Caco-2 (cell line): ENCODE measurements at regions not wholly inside any gene's neighbourhood (a gene's known extent, or its start where the extent isn't known, plus 50 kb on each side); places are given as distances from the start of the nearest gene placed in this dataset.

Experiments
- BruUV-seq: library from RNA; stranded (reverse); fragments of 400-500 nt; replicated peaks from 2 replicates; lab custom pipeline; 2021; lab: Mats Ljungman, UMichigan
- CTCF ChIA-PET: fragments of 300-600 bp; sonication (Branson Sonifier 250); formaldehyde crosslinking; loops from one replicate; lab custom pipeline; 2022; ENCODE audit warnings: antibody characterized with exemption; lab: Charles Lee
- POLR2A ChIA-PET: fragments of 300-600 bp; sonication (Branson Sonifier 250); formaldehyde crosslinking; loops from one replicate; lab custom pipeline; 2022; ENCODE audit warnings: antibody characterized with exemption; lab: Charles Lee
- DNase-seq, 2 experiments: peaks; one replicate each; pipeline versions ENCODE4 v3.0.0 to v3.0.0-alpha.2; 2020 to 2022
- H3K27me3 ChIP-seq: replicated peaks from 2 replicates; pipeline ENCODE4 v1.6.0; 2011; ENCODE audit warnings: low read length; ENCODE audit not compliant: control insufficient read depth, insufficient read depth
- H3K36me3 ChIP-seq: 2 replicates; pipeline ENCODE4 v1.5.1; 2011; ENCODE audit warnings: low read length; ENCODE audit not compliant: control insufficient read depth, insufficient read depth
- H3K4me1 ChIP-seq: fragments of 250-450 bp; sonication (Bioruptor Pico); 2 replicates; pipeline ENCODE4 v1.5.1; 2020; ENCODE audit warnings: mild to moderate bottlenecking
- H3K4me3 ChIP-seq: 2 replicates; pipeline ENCODE4 v1.5.1; 2011; ENCODE audit warnings: low read depth, mild to moderate bottlenecking, control low read depth, low read length
- H3K9me3 ChIP-seq: fragments of 250-450 bp; sonication (Bioruptor Pico); 2 replicates; pipeline ENCODE4 v1.5.1; 2020; ENCODE audit warnings: mild to moderate bottlenecking, moderate library complexity
- H3K27ac Mint-ChIP-seq: one replicate; pipeline ENCODE4 v1.8.0; 2022; ENCODE audit warnings: mixed read lengths; ENCODE audit not compliant: unreplicated experiment
- H3K27me3 Mint-ChIP-seq: one replicate; pipeline ENCODE4 v1.8.0; 2022; ENCODE audit warnings: mixed read lengths; ENCODE audit not compliant: insufficient read depth, unreplicated experiment
- H3K36me3 Mint-ChIP-seq: one replicate; pipeline ENCODE4 v1.8.0; 2022; ENCODE audit warnings: mild to moderate bottlenecking, mixed read lengths; ENCODE audit not compliant: insufficient read depth, unreplicated experiment
- H3K4me1 Mint-ChIP-seq: one replicate; pipeline ENCODE4 v1.8.0; 2022; ENCODE audit warnings: low read depth, mixed read lengths; ENCODE audit not compliant: unreplicated experiment
- H3K4me3 Mint-ChIP-seq: one replicate; pipeline ENCODE4 v1.8.0; 2022; ENCODE audit warnings: mild to moderate bottlenecking, moderate library complexity, mixed read lengths; ENCODE audit not compliant: unreplicated experiment
- H3K9me3 Mint-ChIP-seq: one replicate; pipeline ENCODE4 v1.8.0; 2022; ENCODE audit warnings: mixed read lengths; ENCODE audit not compliant: unreplicated experiment
- intact Hi-C: fragments of 100-400 bp; cut with micrococcal nuclease; formaldehyde crosslinking; loops from one replicate; pipeline ENCODE4 v1.10.0; 2022; ENCODE audit not compliant: unreplicated experiment
- TF ChIP-seq, protein P1 (sequence below), 2 experiments: fragments of 200-600 bp in 1 of 2; IDR thresholded peaks; 1 replicate in 1 of 2; 2 replicates in 1 of 2; pipeline versions ENCODE4 v1.5.1 to v1.8.0; 2011 to 2022; ENCODE audit warnings: antibody characterized with exemption in 1 of 2, control low read depth in 1 of 2, inconsistent platforms in 1 of 2, low read depth in 1 of 2, low read length in 1 of 2, mild to moderate bottlenecking in 1 of 2, moderate library complexity in 1 of 2; ENCODE audit not compliant: insufficient read depth in 1 of 2, severe bottlenecking in 1 of 2, unreplicated experiment in 1 of 2

DNA sequence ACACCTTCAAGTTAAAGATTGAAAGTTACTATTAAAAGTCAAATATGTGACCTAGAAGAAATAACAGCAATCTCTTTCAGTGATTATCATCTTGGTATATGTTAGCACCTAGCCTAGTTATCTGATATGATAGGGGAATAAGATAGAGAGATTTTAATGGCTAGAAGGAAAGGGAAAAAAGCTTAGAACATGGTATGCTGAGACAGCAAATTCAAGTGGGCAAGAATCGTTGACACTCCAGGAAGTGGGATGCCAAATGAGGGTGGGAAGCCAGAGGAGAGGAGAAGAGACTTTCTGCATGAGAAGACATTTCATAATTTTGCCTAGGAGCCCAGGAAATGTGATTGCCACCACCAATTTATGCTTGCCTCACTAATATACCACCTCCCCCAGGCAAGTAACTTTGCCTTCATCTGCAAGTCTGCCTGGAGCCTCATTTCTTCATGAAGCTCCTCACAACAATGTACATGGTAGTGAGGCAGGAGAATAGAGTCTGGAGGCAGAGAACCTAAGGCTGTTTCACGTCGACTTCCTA lies 504.9 kb downstream of the TNS1 start:
- no peaks in the 10 kb centered on the region for H3K9me3 ChIP-seq
- BruUV-seq: no TSS peak
- no peaks in the 10 kb centered on the region for H3K36me3 ChIP-seq
- Mint-ChIP-seq H3K27ac (no peak overlapping the region), H3K36me3 (no peaks in the 10 kb centered on the region), H3K4me3 (no peak overlapping the region), H3K9me3 (no peaks in the 10 kb centered on the region), H3K4me1 (no peaks in the 10 kb centered on the region), H3K27me3 (peaks cover 3% of the 10 kb centered on the region)
- POLR2A ChIA-PET: no interaction called here
- TF ChIP-seq, protein P1, sequence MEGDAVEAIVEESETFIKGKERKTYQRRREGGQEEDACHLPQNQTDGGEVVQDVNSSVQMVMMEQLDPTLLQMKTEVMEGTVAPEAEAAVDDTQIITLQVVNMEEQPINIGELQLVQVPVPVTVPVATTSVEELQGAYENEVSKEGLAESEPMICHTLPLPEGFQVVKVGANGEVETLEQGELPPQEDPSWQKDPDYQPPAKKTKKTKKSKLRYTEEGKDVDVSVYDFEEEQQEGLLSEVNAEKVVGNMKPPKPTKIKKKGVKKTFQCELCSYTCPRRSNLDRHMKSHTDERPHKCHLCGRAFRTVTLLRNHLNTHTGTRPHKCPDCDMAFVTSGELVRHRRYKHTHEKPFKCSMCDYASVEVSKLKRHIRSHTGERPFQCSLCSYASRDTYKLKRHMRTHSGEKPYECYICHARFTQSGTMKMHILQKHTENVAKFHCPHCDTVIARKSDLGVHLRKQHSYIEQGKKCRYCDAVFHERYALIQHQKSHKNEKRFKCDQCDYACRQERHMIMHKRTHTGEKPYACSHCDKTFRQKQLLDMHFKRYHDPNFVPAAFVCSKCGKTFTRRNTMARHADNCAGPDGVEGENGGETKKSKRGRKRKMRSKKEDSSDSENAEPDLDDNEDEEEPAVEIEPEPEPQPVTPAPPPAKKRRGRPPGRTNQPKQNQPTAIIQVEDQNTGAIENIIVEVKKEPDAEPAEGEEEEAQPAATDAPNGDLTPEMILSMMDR (IDR thresholded peaks at IDR 0.05; ENCODE audit: insufficient read depth in 1 of 2, low read depth in 1 of 2, low read length in 1 of 2, severe bottlenecking in 1 of 2, unreplicated experiment in 1 of 2): no peak
- CTCF ChIA-PET: no interaction called here
- intact Hi-C loops: loop anchor here (5.0 kb wide), 1 partner anchor 801 kb away; the partner anchor contains the start of gene IGFBP5
- DNase-seq: no peak
- peaks cover 6% of the 10 kb centered on the region; the same call in 1 of the 2 replicates for H3K4me1 ChIP-seq
- no peak overlapping the region for H3K4me3 ChIP-seq
- no peaks in the 10 kb centered on the region for H3K27me3 ChIP-seq

DNA sequence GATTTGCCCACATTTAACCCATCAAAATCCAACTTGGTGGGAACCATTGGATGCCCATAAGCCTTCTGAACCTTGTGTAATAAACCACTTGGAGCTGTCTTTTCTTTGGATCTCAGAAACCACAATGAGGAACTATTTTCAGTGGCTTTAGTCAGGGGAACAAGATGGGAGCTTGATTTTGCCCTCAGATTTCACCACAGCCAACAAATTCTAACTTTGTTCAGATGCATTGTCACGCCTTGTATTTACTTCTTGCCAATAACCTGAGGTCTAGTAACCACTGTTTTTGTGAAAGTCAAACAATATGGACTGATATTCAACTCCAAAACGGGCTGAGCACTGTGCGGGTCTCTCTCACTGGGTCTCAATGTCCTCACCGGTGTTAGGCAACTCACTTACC lies 508.2 kb downstream of the TNS1 start:
- CTCF ChIA-PET: no interaction called here
- Histone ChIP-seq H3K9me3 (no peaks in the 10 kb centered on the region), H3K4me1 (peaks cover 6% of the 10 kb centered on the region; the same call in 1 of the 2 replicates), H3K4me3 (no peak overlapping the region), H3K27me3 (no peaks in the 10 kb centered on the region), H3K36me3 (no peaks in the 10 kb centered on the region)
- Mint-ChIP-seq H3K27ac (no peak overlapping the region), H3K9me3 (no peaks in the 10 kb centered on the region), H3K4me3 (no peak overlapping the region), H3K4me1 (no peaks in the 10 kb centered on the region), H3K36me3 (no peaks in the 10 kb centered on the region), H3K27me3 (peaks cover 10% of the 10 kb centered on the region)
- TF ChIP-seq, protein P1 (IDR thresholded peaks at IDR 0.05; ENCODE audit: insufficient read depth in 1 of 2, low read depth in 1 of 2, low read length in 1 of 2, severe bottlenecking in 1 of 2, unreplicated experiment in 1 of 2): no peak
- intact Hi-C loops: no loop called here
- no peak for DNase-seq
- POLR2A ChIA-PET: no interaction called here
- no TSS peak for BruUV-seq

DNA sequence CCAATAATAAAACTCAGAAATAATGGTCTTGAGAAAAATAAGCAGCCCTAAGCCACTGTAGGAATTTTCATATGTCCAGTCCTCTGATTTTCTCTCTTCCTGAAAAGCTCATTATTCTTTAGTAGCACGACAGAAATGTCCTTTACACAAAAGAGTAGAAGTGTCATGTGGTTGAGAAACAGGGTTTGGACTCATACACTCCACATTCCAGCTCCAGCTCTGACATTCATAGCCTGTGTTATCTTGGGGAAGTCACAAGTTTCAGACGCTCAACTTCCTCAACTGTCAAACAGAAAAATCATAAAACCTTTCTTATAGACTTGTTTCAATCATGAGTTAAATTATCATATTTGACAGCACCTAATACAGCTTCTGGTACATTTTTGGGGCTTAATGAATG lies 511.5 kb downstream of the TNS1 start:
- intact Hi-C loops: no loop called here
- Mint-ChIP-seq H3K27ac (no peak overlapping the region), H3K4me3 (no peak overlapping the region)

More for the DNA sequence above, 511.5 kb downstream of the TNS1 start:
- no peaks in the 10 kb centered on the region for H3K36me3 Mint-ChIP-seq
- no TSS peak for BruUV-seq
- no peaks in the 10 kb centered on the region for H3K4me1 Mint-ChIP-seq
- no peaks in the 10 kb centered on the region for H3K9me3 Mint-ChIP-seq
- Histone ChIP-seq H3K36me3 (no peaks in the 10 kb centered on the region), H3K27me3 (no peaks in the 10 kb centered on the region), H3K4me3 (no peak overlapping the region), H3K9me3 (no peaks in the 10 kb centered on the region), H3K4me1 (no peaks in the 10 kb centered on the region)
- POLR2A ChIA-PET: no interaction called here
- CTCF ChIA-PET: interaction anchor here (0.6 kb wide), 1 partner anchor 265 kb away, joined by 3 read pairs; no protein-coding TSS in a partner anchor
- no peak for DNase-seq
- H3K27me3 Mint-ChIP-seq: peaks cover 16% of the 10 kb centered on the region
- TF ChIP-seq, protein P1 (IDR thresholded peaks at IDR 0.05; ENCODE audit: insufficient read depth in 1 of 2, low read depth in 1 of 2, low read length in 1 of 2, severe bottlenecking in 1 of 2, unreplicated experiment in 1 of 2): no peak
